SK-N-SH treated with all-trans-retinoic acid at 6 μM for 48 hours (cell line): ENCODE measurements at regions not wholly inside any gene's neighbourhood (a gene's known extent, or its start where the extent isn't known, plus 50 kb on each side); places are given as distances from the start of the nearest gene placed in this dataset.

Experiments used
- ATAC-seq: fragments of 200-7000 bp; cut with Tn5 transposase; 3 replicates; pipeline ENCODE4 v1.9.1; 2020; ENCODE audit warnings: mild to moderate bottlenecking, moderate library complexity
- ARNTL ChIP-seq: fragments of 450-650 bp; formaldehyde crosslinking; IDR thresholded peaks from 2 replicates; pipeline ENCODE4 v1.5.0; 2020; ENCODE audit warnings: low read depth, mild to moderate bottlenecking, moderate library complexity, borderline replicate concordance
- CREB5 ChIP-seq: fragments of 250-450 bp; sonication (Bioruptor Pico); IDR thresholded peaks from 2 replicates; pipeline ENCODE4 v1.5.1; 2020; ENCODE audit warnings: low read depth, mild to moderate bottlenecking, moderate library complexity
- CSDC2 ChIP-seq: fragments of 250-450 bp; sonication (Bioruptor Pico); IDR thresholded peaks from 2 replicates; pipeline ENCODE4 v1.5.0; 2020; ENCODE audit warnings: mild to moderate bottlenecking, moderate library complexity
- CSRNP3 ChIP-seq: fragments of 250-450 bp; sonication (Bioruptor Pico); IDR thresholded peaks from 2 replicates; pipeline ENCODE4 v1.5.1; 2021; ENCODE audit warnings: mild to moderate bottlenecking, moderate library complexity
- ESRRG ChIP-seq: fragments of 250-450 bp; sonication (Bioruptor Pico); IDR thresholded peaks from 2 replicates; pipeline ENCODE4 v1.6.1; 2021; ENCODE audit warnings: mild to moderate bottlenecking
- GLIS3 ChIP-seq: fragments of 250-450 bp; sonication (Bioruptor Pico); IDR thresholded peaks from 2 replicates; pipeline ENCODE4 v1.5.0; 2020; ENCODE audit warnings: mild to moderate bottlenecking, moderate library complexity
- ISL1 ChIP-seq: fragments of 250-450 bp; sonication (Bioruptor Pico); IDR thresholded peaks from 2 replicates; pipeline ENCODE4 v2.1.2; 2022; ENCODE audit warnings: mild to moderate bottlenecking, moderate library complexity
- OSR1 ChIP-seq: fragments of 250-450 bp; sonication (Bioruptor Pico); IDR thresholded peaks from 2 replicates; pipeline ENCODE4 v1.8.0; 2022; ENCODE audit warnings: moderate library complexity, mild to moderate bottlenecking, inconsistent platforms
- PATZ1 ChIP-seq: fragments of 250-450 bp; sonication (Bioruptor Pico); IDR thresholded peaks from 2 replicates; pipeline ENCODE4 v1.8.0; 2020; ENCODE audit warnings: mild to moderate bottlenecking, moderate library complexity, borderline replicate concordance
- POU6F1 ChIP-seq: fragments of 250-450 bp; sonication (Bioruptor Pico); IDR thresholded peaks from 2 replicates; pipeline ENCODE4 v1.8.0; 2021; ENCODE audit warnings: low read depth, mild to moderate bottlenecking, moderate library complexity, borderline replicate concordance
- PPARA ChIP-seq: fragments of 250-450 bp; sonication (Bioruptor Pico); IDR thresholded peaks from 2 replicates; pipeline ENCODE4 v1.5.0; 2020; ENCODE audit warnings: mild to moderate bottlenecking, borderline replicate concordance
- SNAI2 ChIP-seq: fragments of 250-450 bp; sonication (Bioruptor Pico); IDR thresholded peaks from 2 replicates; pipeline ENCODE4 v1.5.0; 2020; ENCODE audit warnings: mild to moderate bottlenecking, moderate library complexity
- TCF4 ChIP-seq: fragments of 250-450 bp; sonication (Bioruptor Pico); IDR thresholded peaks from 2 replicates; pipeline ENCODE4 v1.8.0; 2021; ENCODE audit warnings: mild to moderate bottlenecking, moderate library complexity, borderline replicate concordance
- TOX ChIP-seq: fragments of 250-450 bp; sonication (Bioruptor Pico); IDR thresholded peaks from 2 replicates; pipeline ENCODE4 v1.8.0; 2021; ENCODE audit warnings: mild to moderate bottlenecking, moderate library complexity, borderline replicate concordance
- TSHZ2 ChIP-seq: fragments of 250-450 bp; sonication (Bioruptor Pico); IDR thresholded peaks from 2 replicates; pipeline ENCODE4 v1.5.0; 2020; ENCODE audit warnings: mild to moderate bottlenecking, moderate library complexity
- ZC3H10 ChIP-seq: fragments of 250-450 bp; sonication (Bioruptor Pico); IDR thresholded peaks from 2 replicates; pipeline ENCODE4 v1.5.1; 2021; ENCODE audit warnings: mild to moderate bottlenecking, moderate library complexity
- ZFP30 ChIP-seq: fragments of 450-650 bp; formaldehyde crosslinking; IDR thresholded peaks from 2 replicates; pipeline ENCODE4 v1.5.0; 2022; ENCODE audit warnings: mild to moderate bottlenecking, moderate library complexity
- ZNF565 ChIP-seq: fragments of 450-650 bp; formaldehyde crosslinking; conservative IDR thresholded peaks from 2 replicates; pipeline ENCODE4 v1.5.0; 2020; ENCODE audit warnings: low read depth, mild to moderate bottlenecking, moderate library complexity
- ZNF70 ChIP-seq: fragments of 450-650 bp; formaldehyde crosslinking; IDR thresholded peaks from 2 replicates; pipeline ENCODE4 v1.5.0; 2020; ENCODE audit warnings: mild to moderate bottlenecking, moderate library complexity
- ZNF8 ChIP-seq: fragments of 450-650 bp; formaldehyde crosslinking; IDR thresholded peaks from 2 replicates; pipeline ENCODE4 v1.5.0; 2020; ENCODE audit warnings: mild to moderate bottlenecking, moderate library complexity

- ATAC-seq = no peak
- TF ChIP-seq PATZ1 (CRISPR knock-in tag) = no peak
- TF ChIP-seq CSDC2 (CRISPR knock-in tag) = no peak
- no peak for TF ChIP-seq GLIS3 (CRISPR knock-in tag)
- TF ChIP-seq OSR1 = no peak
- no peak for TF ChIP-seq CREB5 (CRISPR knock-in tag)
- TF ChIP-seq ESRRG (CRISPR knock-in tag) = no peak
- TF ChIP-seq ISL1 (CRISPR knock-in tag) = no peak
- no peak for TF ChIP-seq ZNF70
- no peak for TF ChIP-seq PPARA
- TF ChIP-seq SNAI2 (CRISPR knock-in tag) = no peak
- TF ChIP-seq TOX = no peak
- no peak for TF ChIP-seq ZFP30 (CRISPR knock-in tag)
- TF ChIP-seq ZC3H10 = no peak
- TF ChIP-seq ZNF565 = no peak
- no peak for TF ChIP-seq POU6F1 (CRISPR knock-in tag)
- no peak for TF ChIP-seq TSHZ2
These were observed 192.3 kb downstream of the RPLP1 start for GRCh38 chr15:69644876-69645275.

- ATAC-seq = no peak
These were observed 194.5 kb downstream of the RPLP1 start for GRCh38 chr15:69647142-69647513.

More at GRCh38 chr15:69647142-69647513, 194.5 kb downstream of the RPLP1 start:
- TF ChIP-seq ZNF70 (no peak), TCF4 (CRISPR knock-in tag) (no peak), CSRNP3 (no peak), TSHZ2 (no peak), CSDC2 (CRISPR knock-in tag) (no peak), ARNTL (CRISPR knock-in tag) (no peak), ZNF8 (CRISPR knock-in tag) (no peak), GLIS3 (CRISPR knock-in tag) (no peak)
